WERI-Rb-1 (cell line): ENCODE measurements at regions not wholly inside any gene's neighbourhood (a gene's known extent, or its start where the extent isn't known, plus 50 kb on each side); places are given as distances from the start of the nearest gene placed in this dataset.

Source experiments
- DNase-seq: peaks from one replicate; pipeline ENCODE4 v3.0.0-alpha.2; 2020
- H3K27ac ChIP-seq: fragments of 250-450 bp; sonication (Bioruptor Pico); 2 replicates; pipeline ENCODE4 v1.5.1; 2020; ENCODE audit warnings: mild to moderate bottlenecking, moderate library complexity
- H3K27me3 ChIP-seq: fragments of 250-450 bp; sonication (Bioruptor Pico); 2 replicates; pipeline ENCODE4 v1.5.1; 2021; ENCODE audit warnings: mild to moderate bottlenecking, low read depth, moderate library complexity; ENCODE audit not compliant: insufficient read depth, severe bottlenecking
- H3K36me3 ChIP-seq: fragments of 250-450 bp; sonication (Bioruptor Pico); 2 replicates; pipeline ENCODE4 v1.5.1; 2020; ENCODE audit warnings: mild to moderate bottlenecking, moderate library complexity
- H3K4me3 ChIP-seq: 2 replicates; pipeline ENCODE4 v1.5.1; 2011; ENCODE audit warnings: low read depth, mild to moderate bottlenecking, control low read depth, low read length
- H3K9me3 ChIP-seq: fragments of 250-450 bp; sonication (Bioruptor Pico); 2 replicates; pipeline ENCODE4 v1.5.1; 2021; ENCODE audit warnings: mild to moderate bottlenecking, moderate library complexity; ENCODE audit not compliant: severe bottlenecking
- TF ChIP-seq, protein P1 (sequence below): IDR thresholded peaks from 2 replicates; pipeline ENCODE4 v1.5.1; 2011; ENCODE audit warnings: low read depth, mild to moderate bottlenecking, control low read depth, inconsistent platforms, low read length

DNA sequence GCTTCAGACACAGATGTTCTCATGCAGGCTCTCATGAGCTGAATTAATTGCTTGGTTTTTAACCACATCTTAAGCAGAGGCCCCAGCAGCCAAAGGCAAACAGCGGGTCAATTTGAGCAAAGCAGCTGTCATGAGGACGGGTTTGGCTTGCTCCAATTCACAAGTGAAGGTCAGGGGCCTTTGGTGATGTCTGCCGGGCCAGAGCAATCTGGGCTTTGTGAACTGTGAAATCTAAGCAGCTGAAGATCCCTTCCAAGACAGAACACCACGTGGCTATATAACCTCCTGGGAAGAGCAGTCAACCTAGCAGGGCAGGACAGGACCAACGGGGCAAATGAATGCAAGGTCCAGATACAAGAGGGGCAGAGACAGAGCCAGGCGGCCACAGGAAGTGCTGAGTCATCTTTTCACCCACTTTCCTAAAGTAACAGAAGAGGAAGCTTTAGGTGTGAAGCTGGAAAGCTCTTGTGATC, 187.3 kb upstream of the B3GAT1 start:
- TF ChIP-seq, protein P1, sequence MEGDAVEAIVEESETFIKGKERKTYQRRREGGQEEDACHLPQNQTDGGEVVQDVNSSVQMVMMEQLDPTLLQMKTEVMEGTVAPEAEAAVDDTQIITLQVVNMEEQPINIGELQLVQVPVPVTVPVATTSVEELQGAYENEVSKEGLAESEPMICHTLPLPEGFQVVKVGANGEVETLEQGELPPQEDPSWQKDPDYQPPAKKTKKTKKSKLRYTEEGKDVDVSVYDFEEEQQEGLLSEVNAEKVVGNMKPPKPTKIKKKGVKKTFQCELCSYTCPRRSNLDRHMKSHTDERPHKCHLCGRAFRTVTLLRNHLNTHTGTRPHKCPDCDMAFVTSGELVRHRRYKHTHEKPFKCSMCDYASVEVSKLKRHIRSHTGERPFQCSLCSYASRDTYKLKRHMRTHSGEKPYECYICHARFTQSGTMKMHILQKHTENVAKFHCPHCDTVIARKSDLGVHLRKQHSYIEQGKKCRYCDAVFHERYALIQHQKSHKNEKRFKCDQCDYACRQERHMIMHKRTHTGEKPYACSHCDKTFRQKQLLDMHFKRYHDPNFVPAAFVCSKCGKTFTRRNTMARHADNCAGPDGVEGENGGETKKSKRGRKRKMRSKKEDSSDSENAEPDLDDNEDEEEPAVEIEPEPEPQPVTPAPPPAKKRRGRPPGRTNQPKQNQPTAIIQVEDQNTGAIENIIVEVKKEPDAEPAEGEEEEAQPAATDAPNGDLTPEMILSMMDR: no peak
- H3K36me3 ChIP-seq: no peaks in the 10 kb centered on the region
- H3K4me3 ChIP-seq: no peak overlapping the region
- DNase-seq: no peak
- H3K9me3 ChIP-seq: no peaks in the 10 kb centered on the region
- no peak overlapping the region for H3K27ac ChIP-seq
- H3K27me3 ChIP-seq: peaks cover 30% of the 10 kb centered on the region

DNA sequence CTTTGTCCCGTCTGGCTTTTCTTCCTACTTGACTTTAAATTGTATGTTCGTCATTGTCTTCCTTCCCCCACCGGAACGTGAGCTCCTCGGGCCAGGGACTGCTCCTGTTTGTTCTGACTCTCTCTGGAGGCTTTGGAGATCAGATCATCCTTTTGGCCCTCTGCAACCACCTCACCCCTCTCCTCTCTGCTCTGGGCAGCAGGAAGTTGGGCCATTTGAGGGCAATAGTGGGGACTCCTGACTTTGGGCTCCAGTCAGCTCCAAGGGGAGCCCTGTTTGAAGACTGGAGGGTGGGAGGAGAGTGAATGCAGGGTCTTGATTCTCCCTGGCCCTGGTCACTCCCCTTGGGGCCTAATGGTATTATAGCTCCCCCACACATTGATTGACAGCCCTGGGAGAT, 186.3 kb upstream of the B3GAT1 start:
- TF ChIP-seq, protein P1: no peak
- DNase-seq: no peak
- Histone ChIP-seq H3K4me3 (no peak overlapping the region), H3K27ac (no peak overlapping the region), H3K9me3 (no peaks in the 10 kb centered on the region), H3K36me3 (no peaks in the 10 kb centered on the region), H3K27me3 (peaks cover 29% of the 10 kb centered on the region)

DNA sequence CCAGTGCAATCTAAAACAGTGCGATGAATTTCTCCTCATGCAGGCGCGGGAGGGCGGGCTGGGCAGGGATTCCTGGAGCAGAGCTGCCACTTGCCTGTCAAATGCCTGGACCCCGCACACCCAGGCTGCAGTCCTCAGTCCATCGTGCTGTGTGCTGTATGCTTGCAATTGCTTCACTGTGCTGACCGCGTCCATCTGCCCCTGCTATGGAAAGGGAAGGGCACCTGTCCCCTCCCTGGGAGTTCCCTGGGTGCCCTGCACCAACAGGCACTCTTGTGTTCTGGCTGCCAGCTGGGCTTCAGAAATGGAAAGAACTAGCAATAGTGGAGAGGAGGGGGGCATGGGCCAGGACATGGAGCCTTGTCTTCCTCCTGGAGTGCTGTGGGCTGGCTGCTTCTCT, 185.4 kb upstream of the B3GAT1 start:
- TF ChIP-seq, protein P1: no peak
- Histone ChIP-seq H3K27ac (no peak overlapping the region), H3K36me3 (no peaks in the 10 kb centered on the region), H3K9me3 (no peaks in the 10 kb centered on the region), H3K4me3 (no peak overlapping the region), H3K27me3 (peaks cover 24% of the 10 kb centered on the region)
- no peak for DNase-seq

DNA sequence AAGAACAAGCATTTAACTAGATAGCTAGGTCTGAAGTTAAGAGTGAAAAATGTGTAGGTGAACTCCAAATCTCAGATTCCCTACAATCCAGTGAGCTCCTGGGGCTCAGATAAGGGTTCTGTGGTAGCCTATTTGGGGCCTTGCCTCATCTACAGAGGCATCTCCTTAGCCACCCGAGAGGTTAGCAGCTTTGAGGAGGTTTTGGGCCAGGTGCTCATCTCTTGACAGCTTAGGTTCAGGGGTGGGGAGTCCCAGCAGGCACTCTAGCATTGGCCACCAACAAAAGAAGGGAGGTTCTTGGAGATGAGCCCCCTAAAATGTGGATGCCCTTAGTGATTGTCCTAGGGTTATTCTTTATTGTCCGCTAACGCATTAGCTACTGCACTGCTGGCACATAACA, 184.4 kb upstream of the B3GAT1 start:
- H3K27ac ChIP-seq: no peak overlapping the region
- no peak for DNase-seq
- peaks cover 22% of the 10 kb centered on the region for H3K27me3 ChIP-seq
- TF ChIP-seq, protein P1: no peak
- no peaks in the 10 kb centered on the region for H3K9me3 ChIP-seq
- no peaks in the 10 kb centered on the region for H3K36me3 ChIP-seq
- H3K4me3 ChIP-seq: no peak overlapping the region

DNA sequence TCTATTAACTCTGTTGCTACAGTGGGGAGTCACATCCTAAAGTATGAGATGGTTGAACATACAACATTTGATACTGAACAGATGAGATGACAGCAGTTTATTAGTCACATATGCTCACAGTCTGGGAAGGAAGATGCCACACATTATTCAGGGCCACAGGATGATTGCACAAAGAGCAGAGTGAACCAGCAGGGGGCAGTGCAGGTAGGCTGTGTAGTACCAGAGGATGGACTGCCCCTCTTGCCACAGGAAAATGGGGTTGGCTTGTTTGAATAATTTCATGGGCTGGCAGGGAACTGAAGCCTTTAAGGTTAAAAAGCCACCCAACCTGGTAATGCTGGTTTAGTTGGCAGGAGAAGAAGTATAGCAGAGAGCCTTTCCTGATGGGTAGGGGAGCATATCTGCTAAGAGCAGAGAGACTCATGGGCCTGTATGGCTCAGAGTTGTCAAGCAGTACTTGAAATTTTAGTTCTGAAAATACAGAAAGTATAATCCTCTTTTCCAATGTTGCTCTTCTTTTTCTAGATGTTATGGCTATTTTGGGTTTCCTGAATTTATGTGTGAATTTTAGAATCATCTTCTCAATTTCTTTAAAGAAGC, 180.4 kb upstream of the B3GAT1 start:
- no peaks in the 10 kb centered on the region for H3K36me3 ChIP-seq
- no peaks in the 10 kb centered on the region for H3K9me3 ChIP-seq
- no peak overlapping the region for H3K4me3 ChIP-seq
- peaks cover 24% of the 10 kb centered on the region for H3K27me3 ChIP-seq
- TF ChIP-seq, protein P1: peak; percentile 88
- no peak overlapping the region for H3K27ac ChIP-seq
- peak; percentile 79 for DNase-seq

DNA sequence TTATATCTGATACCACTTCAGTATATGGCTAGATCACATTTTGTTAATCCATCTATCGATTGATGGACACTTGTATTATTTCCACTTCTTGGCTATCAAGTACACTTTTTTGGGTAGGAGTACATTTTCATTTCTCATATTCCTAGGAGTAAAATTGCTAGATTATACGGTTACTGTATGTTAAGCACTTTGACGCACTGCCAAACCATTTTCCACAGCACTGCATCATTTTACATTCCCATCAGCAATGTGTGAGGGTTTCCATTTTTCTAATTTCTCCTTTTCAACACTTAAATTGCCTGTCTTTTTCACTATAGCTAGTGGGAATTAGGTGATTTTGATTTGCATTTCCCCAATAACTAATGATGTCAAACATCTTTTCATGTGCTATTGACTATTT, 179.3 kb upstream of the B3GAT1 start:
- TF ChIP-seq, protein P1: no peak
- Histone ChIP-seq H3K36me3 (no peaks in the 10 kb centered on the region), H3K4me3 (no peak overlapping the region), H3K27me3 (peaks cover 32% of the 10 kb centered on the region), H3K27ac (no peak overlapping the region), H3K9me3 (no peaks in the 10 kb centered on the region)
- DNase-seq: no peak
